HEK293T (cell line): ENCODE measurements at regions not wholly inside any gene's neighbourhood (a gene's known extent, or its start where the extent isn't known, plus 50 kb on each side); places are given as distances from the start of the nearest gene placed in this dataset.

Source experiments
- BHLHE40 ChIP-seq: fragments of 450-650 bp; IDR thresholded peaks from 2 replicates; pipeline ENCODE4 v1.6.1; 2016; ENCODE audit warnings: mild to moderate bottlenecking, moderate library complexity, borderline replicate concordance
- ELF4 ChIP-seq: fragments of 450-650 bp; IDR thresholded peaks from 2 replicates; pipeline ENCODE4 v1.6.1; 2017; ENCODE audit warnings: antibody characterized with exemption
- FOXA1 ChIP-seq: fragments of 450-650 bp; IDR thresholded peaks from 2 replicates; pipeline ENCODE4 v1.6.1; 2016; ENCODE audit warnings: mild to moderate bottlenecking
- FOXK2 ChIP-seq: fragments of 450-650 bp; IDR thresholded peaks from 2 replicates; pipeline ENCODE4 v1.6.1; 2016; ENCODE audit warnings: mild to moderate bottlenecking
- FOXM1 ChIP-seq: fragments of 450-650 bp; IDR thresholded peaks from 2 replicates; pipeline ENCODE4 v1.6.1; 2017; ENCODE audit warnings: mild to moderate bottlenecking, borderline replicate concordance
- L3MBTL2 ChIP-seq: fragments of 450-650 bp; conservative IDR thresholded peaks from 2 replicates; pipeline ENCODE4 v1.6.1; 2016; ENCODE audit warnings: mild to moderate bottlenecking
- NFRKB ChIP-seq: fragments of 450-650 bp; IDR thresholded peaks from 2 replicates; pipeline ENCODE4 v1.6.1; 2016; ENCODE audit warnings: mild to moderate bottlenecking, moderate library complexity
- SP1 ChIP-seq: fragments of 450-650 bp; IDR thresholded peaks from 2 replicates; pipeline ENCODE4 v1.6.1; 2017
- SUZ12 ChIP-seq: fragments of 450-650 bp; IDR thresholded peaks from 2 replicates; pipeline ENCODE4 v1.6.1; 2016; ENCODE audit warnings: mild to moderate bottlenecking
- TARDBP ChIP-seq: fragments of 450-650 bp; IDR thresholded peaks from 2 replicates; pipeline ENCODE4 v1.6.1; 2016
- ZNF384 ChIP-seq: fragments of 450-650 bp; IDR thresholded peaks from 2 replicates; pipeline ENCODE4 v1.6.1; 2016
- TF ChIP-seq, protein P1 (sequence below): fragments of 450-650 bp; IDR thresholded peaks from 2 replicates; pipeline ENCODE4 v1.6.1; 2016

DNA sequence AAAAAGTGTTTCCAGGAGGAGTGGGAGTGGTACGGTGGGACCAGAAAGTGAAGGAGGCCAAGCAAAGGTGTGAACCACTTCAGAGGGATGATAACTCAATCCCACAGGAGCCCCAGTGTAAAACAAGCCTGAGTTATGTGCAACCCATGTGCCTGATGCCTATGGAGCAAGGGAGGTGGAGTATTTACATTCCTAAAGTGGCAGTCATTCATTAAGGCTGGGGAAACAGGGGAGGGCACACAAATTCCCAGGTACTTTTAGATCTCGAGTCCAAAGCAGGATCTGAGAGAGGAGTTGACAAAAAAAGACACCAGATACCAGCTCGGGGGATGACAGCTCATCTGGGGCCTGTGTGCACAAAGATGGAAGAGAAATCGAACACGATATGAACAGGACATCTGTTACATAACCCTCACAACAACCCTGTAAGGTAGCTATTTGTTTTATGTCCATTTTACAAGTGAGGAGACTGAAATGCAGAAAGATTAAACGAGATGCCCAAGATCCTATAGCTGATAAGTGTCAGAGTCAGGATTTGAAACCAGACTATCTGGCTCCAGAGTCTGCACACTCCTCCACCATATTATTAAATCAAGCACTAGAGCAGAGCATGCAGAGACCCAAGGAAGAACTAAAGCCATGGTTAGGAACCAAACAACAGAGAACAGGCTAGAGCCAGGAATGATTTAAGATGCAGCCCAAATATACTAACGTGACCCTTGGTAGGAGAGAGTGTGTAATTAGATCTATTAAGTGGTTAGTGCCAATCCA lies 91.9 kb upstream of the MAPK10 start:
- TF ChIP-seq ELF4 (no peak), FOXK2 (no peak), SP1 (no peak), NFRKB (no peak), BHLHE40 (no peak), FOXA1 (no peak), L3MBTL2 (no peak), FOXM1 (no peak), ZNF384 (no peak), TARDBP (no peak), SUZ12 (no peak)
- TF ChIP-seq, protein P1, sequence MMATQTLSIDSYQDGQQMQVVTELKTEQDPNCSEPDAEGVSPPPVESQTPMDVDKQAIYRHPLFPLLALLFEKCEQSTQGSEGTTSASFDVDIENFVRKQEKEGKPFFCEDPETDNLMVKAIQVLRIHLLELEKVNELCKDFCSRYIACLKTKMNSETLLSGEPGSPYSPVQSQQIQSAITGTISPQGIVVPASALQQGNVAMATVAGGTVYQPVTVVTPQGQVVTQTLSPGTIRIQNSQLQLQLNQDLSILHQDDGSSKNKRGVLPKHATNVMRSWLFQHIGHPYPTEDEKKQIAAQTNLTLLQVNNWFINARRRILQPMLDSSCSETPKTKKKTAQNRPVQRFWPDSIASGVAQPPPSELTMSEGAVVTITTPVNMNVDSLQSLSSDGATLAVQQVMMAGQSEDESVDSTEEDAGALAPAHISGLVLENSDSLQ, result no peak
